PC-9 (cell line): ENCODE measurements at regions not wholly inside any gene's neighbourhood (a gene's known extent, or its start where the extent isn't known, plus 50 kb on each side); places are given as distances from the start of the nearest gene placed in this dataset.

Source experiments
- BruUV-seq: library from RNA; stranded (reverse); fragments of 400-500 nt; replicated peaks from 2 replicates; lab custom pipeline; 2021; lab: Mats Ljungman, UMichigan
- CTCF ChIA-PET: fragments of 300-600 bp; sonication (Branson Sonifier 250); formaldehyde crosslinking; loops from one replicate; lab custom pipeline; 2022; ENCODE audit warnings: antibody characterized with exemption; lab: Charles Lee
- POLR2A ChIA-PET: fragments of 300-600 bp; sonication (Branson Sonifier 250); formaldehyde crosslinking; loops from one replicate; lab custom pipeline; 2022; ENCODE audit warnings: antibody characterized with exemption; ENCODE audit not compliant: unreplicated experiment; lab: Charles Lee
- DNase-seq, 2 experiments: peaks; one replicate each; pipeline versions ENCODE4 v3.0.0 to v3.0.0-alpha.2; 2015 to 2022; ENCODE audit warnings: mixed read lengths in 1 of 2
- H2AFZ ChIP-seq: fragments of 200-600 bp; sonication (generic); 2 replicates; pipeline ENCODE4 v1.8.1; 2017; ENCODE audit warnings: antibody characterized with exemption
- H3F3A ChIP-seq: fragments of 200-600 bp; sonication (generic); 2 replicates; pipeline ENCODE4 v1.8.1; 2017; ENCODE audit warnings: antibody characterized with exemption, mild to moderate bottlenecking, low read depth; ENCODE audit not compliant: insufficient read depth
- H3K27ac ChIP-seq: fragments of 200-600 bp; sonication (generic); 2 replicates; pipeline ENCODE4 v1.6.1; 2016; ENCODE audit warnings: mixed run types
- H3K27me3 ChIP-seq: fragments of 200-600 bp; sonication (generic); 2 replicates; pipeline ENCODE4 v1.6.1; 2016; ENCODE audit warnings: low read depth, mixed run types; ENCODE audit not compliant: insufficient read depth
- H3K36me3 ChIP-seq: fragments of 200-600 bp; sonication (generic); 2 replicates; pipeline ENCODE4 v1.6.1; 2016; ENCODE audit warnings: low read depth, mixed run types
- H3K4me1 ChIP-seq: fragments of 200-600 bp; sonication (generic); replicated peaks from 2 replicates; pipeline ENCODE4 v1.6.1; 2016; ENCODE audit warnings: mixed run types; ENCODE audit not compliant: insufficient read depth
- H3K4me2 ChIP-seq: fragments of 200-600 bp; sonication (generic); 2 replicates; pipeline ENCODE4 v1.6.1; 2017; ENCODE audit warnings: mixed run types
- H3K4me3 ChIP-seq: fragments of 200-600 bp; sonication (generic); 2 replicates; pipeline ENCODE4 v1.6.1; 2016; ENCODE audit warnings: mixed run types
- H3K79me2 ChIP-seq: fragments of 200-600 bp; sonication (generic); 2 replicates; pipeline ENCODE4 v1.6.1; 2017; ENCODE audit warnings: low read depth, mixed run types
- H3K9me2 ChIP-seq: fragments of 200-600 bp; sonication (generic); 2 replicates; pipeline ENCODE4 v1.8.1; 2017; ENCODE audit warnings: mild to moderate bottlenecking; ENCODE audit not compliant: insufficient read depth
- H3K9me3 ChIP-seq: fragments of 200-600 bp; sonication (generic); 2 replicates; pipeline ENCODE4 v1.8.1; 2016; ENCODE audit warnings: low read depth; ENCODE audit not compliant: insufficient read depth
- H4K20me1 ChIP-seq: fragments of 200-600 bp; sonication (generic); 2 replicates; pipeline ENCODE4 v1.8.1; 2017; ENCODE audit not compliant: insufficient read depth
- CTCF ChIP-seq: fragments of 200-600 bp; sonication (generic); conservative IDR thresholded peaks from 2 replicates; pipeline ENCODE4 v1.6.1; 2017; ENCODE audit warnings: mixed run types, antibody characterized with exemption, mild to moderate bottlenecking, moderate library complexity
- EZH2 ChIP-seq: fragments of 200-600 bp; sonication (generic); IDR thresholded peaks from 2 replicates; pipeline ENCODE4 v1.8.0; 2017; ENCODE audit warnings: antibody characterized with exemption, low read depth
- intact Hi-C: fragments of 100-400 bp; cut with micrococcal nuclease; formaldehyde crosslinking; loops from one replicate; pipeline ENCODE4 v1.10.0; 2022; ENCODE audit not compliant: unreplicated experiment

- H3K4me1 ChIP-seq = no peaks in the 10 kb centered on the region
- H3F3A ChIP-seq = no peaks in the 10 kb centered on the region
- H3K4me2 ChIP-seq = no peak overlapping the region
- no peaks in the 10 kb centered on the region for H4K20me1 ChIP-seq
- intact Hi-C loops = no loop called here
- no peaks in the 10 kb centered on the region for H3K9me3 ChIP-seq
- no peak overlapping the region for H3K27ac ChIP-seq
- H3K79me2 ChIP-seq = no peaks in the 10 kb centered on the region
- H3K36me3 ChIP-seq = no peaks in the 10 kb centered on the region
- POLR2A ChIA-PET = no interaction called here
- no peak overlapping the region for H3K4me3 ChIP-seq
- no peak overlapping the region for H2AFZ ChIP-seq
- H3K27me3 ChIP-seq = no peaks in the 10 kb centered on the region
- no peaks in the 10 kb centered on the region for H3K9me2 ChIP-seq
- no TSS peak for BruUV-seq
- TF ChIP-seq EZH2 = no peak
- no peak for TF ChIP-seq CTCF
- CTCF ChIA-PET = no interaction called here
- no peak for DNase-seq
Measured at GRCh38 chr1:29811247-29811646, 574.9 kb downstream of the PTPRU start.

- TF ChIP-seq CTCF (no peak), EZH2 (no peak)
- no peaks in the 10 kb centered on the region for H3K9me3 ChIP-seq
- no TSS peak for BruUV-seq
- H4K20me1 ChIP-seq = no peaks in the 10 kb centered on the region
- H3K4me3 ChIP-seq = no peak overlapping the region
- DNase-seq = no peak
- H3K36me3 ChIP-seq = no peaks in the 10 kb centered on the region
- ChIA-PET POLR2A (no interaction called here), CTCF (no interaction called here)
- H3K4me2 ChIP-seq = no peak overlapping the region
- no peaks in the 10 kb centered on the region for H3K27me3 ChIP-seq
- H3K27ac ChIP-seq = no peak overlapping the region
- intact Hi-C loops = no loop called here
- no peaks in the 10 kb centered on the region for H3K79me2 ChIP-seq
- no peaks in the 10 kb centered on the region for H3K9me2 ChIP-seq
- H3F3A ChIP-seq = no peaks in the 10 kb centered on the region
- H3K4me1 ChIP-seq = no peaks in the 10 kb centered on the region
- no peak overlapping the region for H2AFZ ChIP-seq
Measured at GRCh38 chr1:29810121-29811120, 574.1 kb downstream of the PTPRU start.

- no peaks in the 10 kb centered on the region for H3K79me2 ChIP-seq
- BruUV-seq = no TSS peak
- H3K36me3 ChIP-seq = no peaks in the 10 kb centered on the region
- CTCF ChIA-PET = no interaction called here
- TF ChIP-seq CTCF (no peak), EZH2 (no peak)
- no peaks in the 10 kb centered on the region for H3K27me3 ChIP-seq
- no peak for DNase-seq
- intact Hi-C loops = no loop called here
- no peaks in the 10 kb centered on the region for H3F3A ChIP-seq
- no peaks in the 10 kb centered on the region for H3K9me2 ChIP-seq
- POLR2A ChIA-PET = no interaction called here
- no peak overlapping the region for H3K4me2 ChIP-seq
- H3K9me3 ChIP-seq = no peaks in the 10 kb centered on the region
- no peaks in the 10 kb centered on the region for H4K20me1 ChIP-seq
- H3K4me1 ChIP-seq = no peaks in the 10 kb centered on the region
- H2AFZ ChIP-seq = no peak overlapping the region
- no peak overlapping the region for H3K27ac ChIP-seq
- no peak overlapping the region for H3K4me3 ChIP-seq
Measured at GRCh38 chr1:29809446-29810120, 573.3 kb downstream of the PTPRU start.
